HepG2 (cell line): ENCODE measurements at regions not wholly inside any gene's neighbourhood (a gene's known extent, or its start where the extent isn't known, plus 50 kb on each side); places are given as distances from the start of the nearest gene placed in this dataset.

ENCODE experiments used
- ARHGAP35 ChIP-seq: sonication (generic); formaldehyde crosslinking; IDR thresholded peaks from 2 replicates; pipeline ENCODE4 v1.9.0; 2022; ENCODE audit warnings: mild to moderate bottlenecking, inconsistent platforms, moderate library complexity, missing genetic modification reagents, borderline replicate concordance
- CBX5 ChIP-seq: sonication (generic); formaldehyde crosslinking; IDR thresholded peaks from 2 replicates; pipeline ENCODE4 v1.4.0; 2020; ENCODE audit warnings: missing genetic modification reagents, borderline replicate concordance
- CCAR2 ChIP-seq: fragments of 200-400 bp; formaldehyde crosslinking; optimal IDR thresholded peaks from 2 replicates; pipeline ENCODE3; 2018; ENCODE audit warnings: low read depth, mild to moderate bottlenecking, low read length, moderate library complexity
- FOXO1 ChIP-seq: sonication (generic); formaldehyde crosslinking; IDR thresholded peaks from 2 replicates; pipeline ENCODE4 v1.4.0; 2020; ENCODE audit warnings: missing genetic modification reagents
- GABPA ChIP-seq, 2 experiments: IDR thresholded peaks; 2 replicates each; pipeline ENCODE4 v1.6.1; 2011 to 2016; ENCODE audit warnings: low read depth in 2 of 2, low read length in 1 of 2, missing biosample characterization in 1 of 2, missing genetic modification characterization in 1 of 2
- HOXA3 ChIP-seq: sonication (generic); formaldehyde crosslinking; IDR thresholded peaks from 2 replicates; pipeline ENCODE4 v1.5.0; 2020; ENCODE audit warnings: missing genetic modification reagents
- KAT7 ChIP-seq: IDR thresholded peaks from 2 replicates; pipeline ENCODE4 v1.6.1; 2018; ENCODE audit warnings: borderline replicate concordance, missing compliant biosample characterization
- MAFK ChIP-seq, 2 experiments: IDR thresholded peaks in 1 of 2; conservative IDR thresholded peaks in 1 of 2; 2 replicates each; pipeline ENCODE4 v1.6.1; 2011; ENCODE audit warnings: improper control_type of control experiment in 2 of 2, low read length in 2 of 2
- SOX6 ChIP-seq, 2 experiments: fragments of 450-650 bp in 1 of 2; sonication (generic) in 1 of 2; formaldehyde crosslinking in 1 of 2; IDR thresholded peaks; 2 replicates each; pipeline versions ENCODE4 v1.4.0 to v1.6.1; 2017 to 2020; ENCODE audit warnings: antibody characterized with exemption in 1 of 2, mild to moderate bottlenecking in 1 of 2, missing genetic modification reagents in 1 of 2
- ZNF121 ChIP-seq: sonication (generic); formaldehyde crosslinking; IDR thresholded peaks from 2 replicates; pipeline ENCODE4 v1.5.0; 2020; ENCODE audit warnings: mild to moderate bottlenecking, missing genetic modification reagents
- ZNF383 ChIP-seq: sonication (generic); formaldehyde crosslinking; IDR thresholded peaks from 2 replicates; pipeline ENCODE4 v1.4.0; 2020; ENCODE audit warnings: missing genetic modification reagents, mild to moderate bottlenecking, borderline replicate concordance
- TF ChIP-seq, protein P1 (sequence below): sonication (generic); formaldehyde crosslinking; IDR thresholded peaks from 2 replicates; pipeline ENCODE4 v1.4.0; 2020; ENCODE audit warnings: missing genetic modification reagents
- TF ChIP-seq, protein P2 (sequence below): sonication (generic); formaldehyde crosslinking; IDR thresholded peaks from 2 replicates; pipeline ENCODE4 v1.4.0; 2020; ENCODE audit warnings: low read depth, mild to moderate bottlenecking, missing genetic modification reagents
- TF ChIP-seq, protein P3 (sequence below): sonication (generic); formaldehyde crosslinking; IDR thresholded peaks from 2 replicates; pipeline ENCODE4 v1.9.0; 2022; ENCODE audit warnings: low read depth, missing genetic modification reagents
- TF ChIP-seq, protein P4 (sequence below): sonication (generic); formaldehyde crosslinking; IDR thresholded peaks from 2 replicates; pipeline ENCODE4 v1.4.0; 2020; ENCODE audit warnings: missing genetic modification reagents
- TF ChIP-seq, protein P5 (sequence below): sonication (generic); formaldehyde crosslinking; IDR thresholded peaks from 2 replicates; pipeline ENCODE4 v1.4.0; 2020; ENCODE audit warnings: missing genetic modification reagents, borderline replicate concordance

DNA sequence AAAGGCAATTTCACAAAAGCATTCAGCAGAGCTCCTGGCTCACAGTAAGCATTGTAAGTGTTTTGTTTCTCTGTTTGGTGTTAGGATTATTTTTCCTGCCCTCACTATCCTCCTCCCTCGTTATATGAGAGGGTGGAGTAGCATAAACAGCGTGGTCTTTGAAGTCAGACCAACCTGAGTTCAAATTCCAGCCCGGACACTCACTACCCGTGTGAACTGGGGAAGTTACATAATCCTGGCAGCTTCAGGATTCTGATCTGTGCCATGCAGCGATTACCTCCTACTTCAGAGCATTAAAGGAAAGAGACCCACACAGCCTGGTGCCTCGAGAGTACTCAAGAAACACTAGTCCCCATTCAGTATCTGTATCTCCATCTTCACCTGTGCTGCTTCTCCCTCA, 386.5 kb downstream of the INHBA start (continued):
- TF ChIP-seq, protein P1, sequence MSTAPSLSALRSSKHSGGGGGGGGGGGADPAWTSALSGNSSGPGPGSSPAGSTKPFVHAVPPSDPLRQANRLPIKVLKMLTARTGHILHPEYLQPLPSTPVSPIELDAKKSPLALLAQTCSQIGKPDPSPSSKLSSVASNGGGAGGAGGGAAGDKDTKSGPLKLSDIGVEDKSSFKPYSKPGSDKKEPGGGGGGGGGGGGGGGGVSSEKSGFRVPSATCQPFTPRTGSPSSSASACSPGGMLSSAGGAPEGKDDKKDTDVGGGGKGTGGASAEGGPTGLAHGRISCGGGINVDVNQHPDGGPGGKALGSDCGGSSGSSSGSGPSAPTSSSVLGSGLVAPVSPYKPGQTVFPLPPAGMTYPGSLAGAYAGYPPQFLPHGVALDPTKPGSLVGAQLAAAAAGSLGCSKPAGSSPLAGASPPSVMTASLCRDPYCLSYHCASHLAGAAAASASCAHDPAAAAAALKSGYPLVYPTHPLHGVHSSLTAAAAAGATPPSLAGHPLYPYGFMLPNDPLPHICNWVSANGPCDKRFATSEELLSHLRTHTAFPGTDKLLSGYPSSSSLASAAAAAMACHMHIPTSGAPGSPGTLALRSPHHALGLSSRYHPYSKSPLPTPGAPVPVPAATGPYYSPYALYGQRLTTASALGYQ (CRISPR knock-in tag), result peak; percentile 74
- peak; percentile 94 for TF ChIP-seq FOXO1 (CRISPR knock-in tag)
- TF ChIP-seq ARHGAP35 (CRISPR knock-in tag), result no peak
- TF ChIP-seq, protein P2, sequence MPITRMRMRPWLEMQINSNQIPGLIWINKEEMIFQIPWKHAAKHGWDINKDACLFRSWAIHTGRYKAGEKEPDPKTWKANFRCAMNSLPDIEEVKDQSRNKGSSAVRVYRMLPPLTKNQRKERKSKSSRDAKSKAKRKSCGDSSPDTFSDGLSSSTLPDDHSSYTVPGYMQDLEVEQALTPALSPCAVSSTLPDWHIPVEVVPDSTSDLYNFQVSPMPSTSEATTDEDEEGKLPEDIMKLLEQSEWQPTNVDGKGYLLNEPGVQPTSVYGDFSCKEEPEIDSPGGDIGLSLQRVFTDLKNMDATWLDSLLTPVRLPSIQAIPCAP (CRISPR knock-in tag), result no peak
- TF ChIP-seq, protein P3, sequence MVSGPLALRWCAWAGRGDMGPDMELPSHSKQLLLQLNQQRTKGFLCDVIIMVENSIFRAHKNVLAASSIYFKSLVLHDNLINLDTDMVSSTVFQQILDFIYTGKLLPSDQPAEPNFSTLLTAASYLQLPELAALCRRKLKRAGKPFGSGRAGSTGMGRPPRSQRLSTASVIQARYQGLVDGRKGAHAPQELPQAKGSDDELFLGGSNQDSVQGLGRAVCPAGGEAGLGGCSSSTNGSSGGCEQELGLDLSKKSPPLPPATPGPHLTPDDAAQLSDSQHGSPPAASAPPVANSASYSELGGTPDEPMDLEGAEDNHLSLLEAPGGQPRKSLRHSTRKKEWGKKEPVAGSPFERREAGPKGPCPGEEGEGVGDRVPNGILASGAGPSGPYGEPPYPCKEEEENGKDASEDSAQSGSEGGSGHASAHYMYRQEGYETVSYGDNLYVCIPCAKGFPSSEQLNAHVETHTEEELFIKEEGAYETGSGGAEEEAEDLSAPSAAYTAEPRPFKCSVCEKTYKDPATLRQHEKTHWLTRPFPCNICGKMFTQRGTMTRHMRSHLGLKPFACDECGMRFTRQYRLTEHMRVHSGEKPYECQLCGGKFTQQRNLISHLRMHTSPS (CRISPR knock-in tag), result peak; percentile 81
- TF ChIP-seq ZNF383 (CRISPR knock-in tag), result no peak
- TF ChIP-seq, protein P4, sequence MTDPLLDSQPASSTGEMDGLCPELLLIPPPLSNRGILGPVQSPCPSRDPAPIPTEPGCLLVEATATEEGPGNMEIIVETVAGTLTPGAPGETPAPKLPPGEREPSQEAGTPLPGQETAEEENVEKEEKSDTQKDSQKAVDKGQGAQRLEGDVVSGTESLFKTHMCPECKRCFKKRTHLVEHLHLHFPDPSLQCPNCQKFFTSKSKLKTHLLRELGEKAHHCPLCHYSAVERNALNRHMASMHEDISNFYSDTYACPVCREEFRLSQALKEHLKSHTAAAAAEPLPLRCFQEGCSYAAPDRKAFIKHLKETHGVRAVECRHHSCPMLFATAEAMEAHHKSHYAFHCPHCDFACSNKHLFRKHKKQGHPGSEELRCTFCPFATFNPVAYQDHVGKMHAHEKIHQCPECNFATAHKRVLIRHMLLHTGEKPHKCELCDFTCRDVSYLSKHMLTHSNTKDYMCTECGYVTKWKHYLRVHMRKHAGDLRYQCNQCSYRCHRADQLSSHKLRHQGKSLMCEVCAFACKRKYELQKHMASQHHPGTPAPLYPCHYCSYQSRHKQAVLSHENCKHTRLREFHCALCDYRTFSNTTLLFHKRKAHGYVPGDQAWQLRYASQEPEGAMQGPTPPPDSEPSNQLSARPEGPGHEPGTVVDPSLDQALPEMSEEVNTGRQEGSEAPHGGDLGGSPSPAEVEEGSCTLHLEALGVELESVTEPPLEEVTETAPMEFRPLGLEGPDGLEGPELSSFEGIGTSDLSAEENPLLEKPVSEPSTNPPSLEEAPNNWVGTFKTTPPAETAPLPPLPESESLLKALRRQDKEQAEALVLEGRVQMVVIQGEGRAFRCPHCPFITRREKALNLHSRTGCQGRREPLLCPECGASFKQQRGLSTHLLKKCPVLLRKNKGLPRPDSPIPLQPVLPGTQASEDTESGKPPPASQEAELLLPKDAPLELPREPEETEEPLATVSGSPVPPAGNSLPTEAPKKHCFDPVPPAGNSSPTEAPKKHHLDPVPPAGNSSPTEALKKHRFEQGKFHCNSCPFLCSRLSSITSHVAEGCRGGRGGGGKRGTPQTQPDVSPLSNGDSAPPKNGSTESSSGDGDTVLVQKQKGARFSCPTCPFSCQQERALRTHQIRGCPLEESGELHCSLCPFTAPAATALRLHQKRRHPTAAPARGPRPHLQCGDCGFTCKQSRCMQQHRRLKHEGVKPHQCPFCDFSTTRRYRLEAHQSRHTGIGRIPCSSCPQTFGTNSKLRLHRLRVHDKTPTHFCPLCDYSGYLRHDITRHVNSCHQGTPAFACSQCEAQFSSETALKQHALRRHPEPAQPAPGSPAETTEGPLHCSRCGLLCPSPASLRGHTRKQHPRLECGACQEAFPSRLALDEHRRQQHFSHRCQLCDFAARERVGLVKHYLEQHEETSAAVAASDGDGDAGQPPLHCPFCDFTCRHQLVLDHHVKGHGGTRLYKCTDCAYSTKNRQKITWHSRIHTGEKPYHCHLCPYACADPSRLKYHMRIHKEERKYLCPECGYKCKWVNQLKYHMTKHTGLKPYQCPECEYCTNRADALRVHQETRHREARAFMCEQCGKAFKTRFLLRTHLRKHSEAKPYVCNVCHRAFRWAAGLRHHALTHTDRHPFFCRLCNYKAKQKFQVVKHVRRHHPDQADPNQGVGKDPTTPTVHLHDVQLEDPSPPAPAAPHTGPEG (CRISPR knock-in tag), result no peak
- TF ChIP-seq CCAR2, result no peak
- no peak for TF ChIP-seq KAT7 (CRISPR knock-in tag)
- TF ChIP-seq, protein P5, sequence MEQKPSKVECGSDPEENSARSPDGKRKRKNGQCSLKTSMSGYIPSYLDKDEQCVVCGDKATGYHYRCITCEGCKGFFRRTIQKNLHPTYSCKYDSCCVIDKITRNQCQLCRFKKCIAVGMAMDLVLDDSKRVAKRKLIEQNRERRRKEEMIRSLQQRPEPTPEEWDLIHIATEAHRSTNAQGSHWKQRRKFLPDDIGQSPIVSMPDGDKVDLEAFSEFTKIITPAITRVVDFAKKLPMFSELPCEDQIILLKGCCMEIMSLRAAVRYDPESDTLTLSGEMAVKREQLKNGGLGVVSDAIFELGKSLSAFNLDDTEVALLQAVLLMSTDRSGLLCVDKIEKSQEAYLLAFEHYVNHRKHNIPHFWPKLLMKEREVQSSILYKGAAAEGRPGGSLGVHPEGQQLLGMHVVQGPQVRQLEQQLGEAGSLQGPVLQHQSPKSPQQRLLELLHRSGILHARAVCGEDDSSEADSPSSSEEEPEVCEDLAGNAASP (CRISPR knock-in tag), result peak; percentile 66; the same call in 1 of the 2 replicates
- TF ChIP-seq GABPA (IDR thresholded peaks at IDR 0.05; ENCODE audit: low read depth, low read length), result no peak
- 0 out of 2 replicates have a peak, but pooled peaks have one; percentile 39 for TF ChIP-seq GABPA (CRISPR knock-in tag; IDR thresholded peaks at IDR 0.05; ENCODE audit: low read depth)
- no peak for TF ChIP-seq SOX6 (IDR thresholded peaks at IDR 0.05)
- peak; percentile 91 for TF ChIP-seq SOX6 (CRISPR knock-in tag; IDR thresholded peaks at IDR 0.05)
- peak; percentile 63; the same call in 1 of the 2 replicates for TF ChIP-seq HOXA3 (CRISPR knock-in tag)
- TF ChIP-seq ZNF121 (CRISPR knock-in tag), result no peak
- no peak for TF ChIP-seq MAFK (conservative IDR thresholded peaks at IDR 0.05 in 1 of 2, IDR thresholded peaks at IDR 0.05 in 1 of 2; ENCODE audit: low read length in 2 of 2)
- peak; percentile 22; the same call in 1 of the 2 replicates for TF ChIP-seq CBX5
